ENCODE measurements at regions not wholly inside any gene's neighbourhood (a gene's known extent, or its start where the extent isn't known, plus 50 kb on each side); places are given as distances from the start of the nearest gene placed in this dataset.

GRCh38 chr5:7955476-7955875, 86.5 kb downstream of the MTRR start:
- DNase-seq: no peak

DNA sequence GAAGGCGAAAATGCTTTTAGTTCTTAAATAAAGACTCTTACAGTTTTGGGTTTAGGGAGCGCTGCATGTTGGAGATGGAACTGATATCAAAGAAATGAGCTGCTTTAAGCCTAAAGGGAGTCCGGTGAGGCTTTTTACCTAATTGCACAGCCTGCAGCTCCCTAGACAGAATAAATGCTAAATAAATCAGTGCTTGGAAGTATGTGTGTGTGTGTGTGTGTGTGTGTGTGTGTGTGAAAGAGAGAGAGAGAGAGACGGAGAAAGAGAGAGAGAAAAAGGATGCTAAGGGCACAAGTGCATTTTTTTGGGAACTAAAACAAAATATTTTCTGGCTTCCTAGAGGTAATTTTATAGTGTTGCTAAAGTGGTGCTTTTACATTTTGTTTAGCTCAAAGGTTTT, 88.4 kb downstream of the MTRR start:
- DNase-seq: no peak

- no peak for DNase-seq
Observed at GRCh38 chr5:7960142-7960541, 91.2 kb downstream of the MTRR start.

DNA sequence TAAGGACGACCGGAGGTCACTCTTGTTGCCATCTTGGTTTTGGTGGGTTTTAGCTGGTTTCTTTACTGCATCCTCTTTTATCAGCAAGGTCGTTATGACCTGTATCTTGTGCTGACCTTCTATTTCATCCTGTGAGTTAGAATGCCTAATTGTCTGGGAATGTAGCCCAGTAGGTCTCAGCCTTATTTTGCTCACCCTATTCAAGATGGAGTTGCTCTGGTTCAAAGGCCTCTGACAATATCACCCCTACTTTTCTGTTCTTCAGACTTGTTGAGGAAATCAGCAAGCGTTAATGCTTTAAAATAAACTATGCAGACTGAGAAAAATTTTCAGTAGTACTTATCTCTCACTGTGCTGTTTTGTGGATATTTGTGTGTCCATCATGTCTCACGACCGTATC, 92.6 kb downstream of the MTRR start:
- DNase-seq: no peak

- no peak for DNase-seq
Observed at GRCh38 chr5:7970816-7971215, 101.9 kb downstream of the MTRR start.

DNA sequence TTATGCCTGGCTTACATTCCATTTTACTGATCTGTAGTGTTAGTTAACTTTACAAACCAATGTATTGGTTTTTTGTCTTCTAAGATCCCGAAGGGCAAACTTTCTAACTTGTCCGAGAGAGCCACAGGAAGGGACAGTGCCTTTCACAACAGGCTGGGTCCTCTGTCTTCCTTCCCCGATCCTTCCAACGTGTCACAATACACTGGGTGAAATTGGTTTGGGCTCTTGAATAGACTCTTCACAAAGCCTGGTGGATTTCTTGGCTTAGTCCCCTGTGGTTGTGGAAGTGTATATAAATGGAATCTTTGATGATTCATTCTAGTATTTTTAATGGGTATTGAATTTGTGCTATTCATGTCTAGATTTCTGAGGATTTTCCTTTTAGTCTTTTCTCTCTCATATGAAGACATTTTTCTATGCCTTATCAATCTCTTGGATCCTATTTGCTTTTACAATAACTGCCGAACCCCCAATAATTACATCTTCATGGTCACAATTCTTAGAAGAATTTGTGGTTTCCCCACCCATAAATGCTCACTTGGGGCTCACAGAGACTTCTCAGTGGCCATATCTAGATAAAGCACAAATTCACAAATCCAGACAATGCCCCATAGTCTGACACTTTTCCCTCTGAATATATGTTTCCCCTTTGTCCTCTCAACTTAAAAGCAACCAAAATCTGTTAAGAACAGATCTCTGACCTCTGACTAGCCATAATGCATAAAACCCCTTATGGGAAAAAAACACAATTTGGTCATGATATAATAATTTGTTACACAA, 107.7 kb downstream of the MTRR start:
- no peak for DNase-seq

- DNase-seq: no peak
Observed at GRCh38 chr5:7978114-7978513, 109.2 kb downstream of the MTRR start.

DNA sequence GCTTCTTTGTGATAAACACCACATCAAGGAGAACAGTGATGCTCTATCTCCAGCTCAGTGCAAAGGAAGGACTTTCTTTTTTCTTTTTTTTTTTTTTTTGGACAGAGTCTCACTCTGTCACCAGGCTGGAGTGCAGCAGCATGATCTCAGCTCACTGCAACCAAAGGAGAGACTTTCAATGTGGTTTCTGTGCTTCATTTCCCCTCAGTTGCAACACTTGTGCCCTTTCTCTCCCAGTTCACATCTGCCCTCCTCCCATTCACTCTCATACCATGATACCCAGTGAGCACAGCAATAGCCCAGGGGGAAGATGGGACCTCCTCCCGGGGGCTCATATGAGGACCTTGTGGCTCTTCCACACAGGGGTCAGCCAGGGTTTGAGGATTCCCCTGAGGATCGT, 110.0 kb downstream of the MTRR start:
- DNase-seq: no peak

DNA sequence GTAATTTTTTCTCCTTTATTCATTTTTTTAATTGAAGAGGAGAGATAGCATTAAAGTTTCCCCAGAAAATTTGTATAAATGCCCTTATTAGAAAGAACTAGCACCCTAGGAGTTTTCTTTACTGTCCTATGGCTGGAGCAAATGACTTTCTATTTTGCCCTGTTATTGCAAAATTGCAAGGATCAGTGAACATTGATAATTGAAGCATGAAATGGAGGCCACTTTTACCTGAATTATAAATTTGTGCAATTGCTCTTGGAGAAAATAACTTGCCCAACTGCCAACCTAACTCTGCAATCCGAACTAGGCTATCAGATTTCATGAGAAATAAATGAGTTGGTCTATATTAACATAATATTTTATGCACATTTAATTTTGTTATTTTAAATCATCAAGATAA, 111.9 kb downstream of the MTRR start:
- no peak for DNase-seq

DNA sequence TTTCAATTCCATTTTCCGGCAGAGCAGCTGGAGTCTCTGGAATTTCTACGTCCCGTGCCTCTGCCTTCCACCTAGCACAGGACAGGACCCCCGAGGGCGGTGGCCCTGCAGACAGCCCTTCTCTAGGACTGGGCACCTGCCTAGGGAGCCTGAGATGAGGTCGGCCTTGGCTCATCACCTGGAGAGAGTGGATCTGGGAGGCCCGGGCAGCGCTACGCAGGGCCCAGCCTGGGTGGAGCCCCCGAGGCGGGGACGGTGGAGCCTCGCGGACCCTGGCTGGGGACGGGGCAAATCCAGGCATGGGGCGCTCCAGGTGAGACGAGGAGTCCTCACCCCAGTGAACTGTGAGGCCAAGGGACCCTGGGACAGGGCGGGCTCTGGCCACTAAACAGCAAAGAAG, 114.5 kb downstream of the MTRR start:
- no peak for DNase-seq

DNA sequence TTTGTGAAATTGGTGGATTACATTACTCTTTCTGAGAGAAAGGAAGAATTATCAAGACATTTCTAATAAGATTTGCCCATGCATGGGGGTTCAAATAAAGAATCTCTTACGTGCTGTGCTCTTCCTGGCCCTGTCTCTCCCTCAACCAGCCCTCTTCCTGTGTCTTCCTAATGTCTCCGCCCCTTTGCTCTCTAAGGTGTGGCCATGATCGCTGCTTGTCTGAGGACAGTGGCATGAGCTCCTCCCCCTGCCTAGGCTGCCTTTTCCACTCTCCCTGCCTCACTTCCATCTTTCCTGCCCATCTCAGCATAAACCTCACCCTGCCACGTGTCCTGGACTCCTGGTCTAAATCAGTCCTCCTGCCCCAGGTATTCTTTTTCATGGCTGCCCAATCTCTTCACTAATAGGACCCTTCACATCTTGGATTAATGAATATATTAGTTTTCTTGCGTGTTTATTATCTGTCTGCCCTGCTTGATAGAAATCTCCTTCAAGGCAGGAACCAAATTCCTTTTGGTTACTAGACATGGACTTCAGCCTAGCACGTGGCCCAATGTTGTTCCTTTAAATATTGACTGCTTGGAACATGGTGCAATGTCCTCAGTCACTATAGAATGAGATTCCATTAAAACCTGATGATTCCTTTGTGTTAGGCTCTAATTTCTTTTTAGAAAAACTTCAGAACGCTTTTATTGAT, 122.3 kb downstream of the MTRR start:
- DNase-seq: no peak

DNA sequence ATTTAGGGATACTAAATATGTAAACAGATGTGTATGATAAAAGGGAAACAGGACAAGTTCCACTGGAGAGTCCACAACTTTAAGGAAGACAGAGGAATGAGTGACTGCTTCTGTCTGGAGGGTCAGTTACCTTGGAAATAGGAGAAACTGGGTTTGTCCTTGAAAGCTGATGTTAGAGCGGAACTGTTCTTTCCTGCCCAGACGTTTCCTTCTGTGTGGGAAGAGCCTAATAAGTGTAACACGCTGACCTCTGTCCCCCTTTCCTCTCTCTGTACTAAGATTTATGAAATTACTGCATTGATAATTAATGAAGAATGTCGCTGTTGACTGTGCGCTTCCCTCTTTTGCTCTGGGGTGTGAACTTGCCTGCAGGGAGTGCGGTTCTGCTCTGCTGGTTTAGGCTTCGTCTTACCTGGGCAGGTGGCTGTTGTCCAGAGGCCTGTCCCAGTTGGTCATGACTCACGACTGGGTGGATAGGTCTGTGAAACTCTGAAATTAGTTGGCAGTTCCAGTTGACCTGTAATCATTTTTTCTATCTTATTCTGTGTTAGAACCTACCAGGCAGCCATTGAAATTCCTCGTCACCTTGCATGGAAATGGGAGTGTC, 126.8 kb downstream of the MTRR start:
- DNase-seq: no peak

- DNase-seq: no peak
Observed at GRCh38 chr5:8005416-8005815, 136.5 kb downstream of the MTRR start.

DNA sequence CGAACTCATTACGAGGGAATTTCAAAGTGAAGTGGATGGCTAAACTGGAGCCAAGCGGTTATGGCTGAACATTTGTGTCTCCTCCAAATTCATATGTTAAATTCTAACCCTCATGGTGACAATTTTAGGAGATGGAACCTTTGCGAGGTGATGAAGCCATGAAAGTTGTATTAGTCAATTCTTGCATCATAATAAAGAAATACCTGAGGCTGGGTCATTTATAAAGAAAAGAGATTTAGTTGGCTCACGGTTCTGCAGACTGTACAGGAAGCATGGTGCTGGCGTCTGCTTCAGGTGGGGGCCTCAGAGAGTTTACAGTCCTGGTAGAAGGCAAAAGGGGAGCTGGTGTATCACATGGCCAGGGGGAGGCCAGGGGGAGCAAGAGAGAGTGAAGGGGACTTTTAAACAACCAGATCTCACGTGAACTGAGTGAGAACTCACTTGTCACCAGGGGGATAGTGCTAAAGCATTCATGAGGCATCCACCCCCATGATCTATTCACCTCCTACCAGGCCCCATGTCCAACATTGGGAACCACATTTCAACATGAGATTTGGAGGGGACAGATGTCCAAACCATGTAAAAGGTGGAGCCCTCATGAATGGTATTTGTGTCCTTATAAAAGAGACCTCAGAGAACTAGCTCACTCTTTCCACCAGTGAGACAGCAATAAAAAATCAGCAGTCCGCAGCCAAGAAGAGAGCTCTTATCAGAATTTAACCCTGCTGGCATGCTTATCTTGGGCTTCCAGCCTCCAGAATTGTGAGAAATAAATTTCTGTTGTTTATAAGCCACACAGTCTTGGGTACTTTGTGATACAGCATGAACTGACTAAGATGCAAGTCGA, 143.4 kb downstream of the MTRR start:
- no peak for DNase-seq

- DNase-seq: no peak
Observed at GRCh38 chr5:8013948-8014710, 145.2 kb downstream of the MTRR start.

GRCh38 chr5:8019719-8020218, 150.8 kb downstream of the MTRR start:
- DNase-seq: no peak

GRCh38 chr5:8020861-8021514, 152.0 kb downstream of the MTRR start:
- DNase-seq: no peak

GRCh38 chr5:8028243-8028642, 159.3 kb downstream of the MTRR start:
- DNase-seq: no peak

DNA sequence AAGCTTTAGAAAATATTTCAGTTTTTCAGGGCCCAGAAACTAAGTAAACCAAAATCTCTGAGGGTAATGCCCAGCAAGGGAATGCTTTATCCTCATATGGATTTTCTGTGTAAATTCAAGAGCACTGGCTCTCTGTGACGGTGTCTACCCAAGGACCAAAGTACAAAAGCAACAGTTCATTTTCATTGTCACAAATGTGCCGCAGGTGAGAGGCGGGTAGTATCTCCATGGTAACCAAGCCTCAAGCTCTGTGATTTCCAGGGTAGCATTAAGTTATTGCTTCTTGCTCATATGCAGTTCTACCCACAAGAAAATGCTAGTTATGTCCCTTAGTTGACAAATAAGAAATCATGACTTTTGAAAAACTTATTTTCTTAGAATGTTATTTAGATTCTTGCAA, 164.3 kb downstream of the MTRR start:
- DNase-seq: no peak

DNA sequence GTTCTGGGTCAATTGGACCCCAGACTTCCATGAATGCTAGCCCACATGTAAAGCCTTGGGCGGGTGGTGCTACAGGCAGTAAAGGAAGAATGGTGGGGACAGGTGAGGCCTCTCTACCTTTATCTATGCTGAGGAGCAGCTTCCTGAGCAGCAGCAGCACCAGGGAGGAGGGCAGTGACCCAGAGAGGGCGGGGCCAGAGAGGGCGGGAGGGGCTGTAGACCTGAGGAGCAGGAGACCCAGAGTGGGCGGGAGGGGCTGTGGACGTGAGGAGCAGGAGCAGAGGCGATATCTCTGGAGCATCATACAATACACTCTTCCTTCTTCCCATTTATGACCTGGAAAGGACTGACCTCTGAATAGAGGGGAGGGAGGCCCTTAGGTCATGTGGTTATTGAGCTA, 165.9 kb downstream of the MTRR start:
- DNase-seq: no peak

GRCh38 chr5:8048920-8049319, 180.0 kb downstream of the MTRR start:
- no peak for DNase-seq
